HK-2 (cell line): ENCODE measurements at regions not wholly inside any gene's neighbourhood (a gene's known extent, or its start where the extent isn't known, plus 50 kb on each side); places are given as distances from the start of the nearest gene placed in this dataset.

Source experiments
- DNase-seq: peaks from one replicate; pipeline ENCODE4 v3.0.0-alpha.2; 2018; ENCODE audit not compliant: unreplicated experiment

DNA sequence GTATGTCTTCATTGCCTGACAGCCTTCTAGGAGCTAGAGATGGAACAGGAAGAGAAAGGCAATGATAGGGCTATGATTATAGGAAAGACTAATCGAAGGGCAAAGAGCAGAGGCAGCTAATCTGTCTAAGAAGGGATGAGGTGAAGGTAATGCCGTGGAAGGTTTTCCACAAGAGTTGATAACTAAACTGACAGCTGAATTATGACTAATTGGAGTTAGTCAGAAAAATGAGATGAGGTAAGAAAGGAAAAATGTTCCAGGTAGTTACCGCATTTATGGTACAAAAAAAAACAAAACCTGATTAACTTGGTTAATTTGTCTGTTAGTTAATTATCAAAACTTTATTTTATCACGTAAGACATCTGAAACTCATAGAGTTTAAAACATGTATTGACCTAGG, 260.3 kb downstream of the SLITRK6 start:
- no peak for DNase-seq

DNA sequence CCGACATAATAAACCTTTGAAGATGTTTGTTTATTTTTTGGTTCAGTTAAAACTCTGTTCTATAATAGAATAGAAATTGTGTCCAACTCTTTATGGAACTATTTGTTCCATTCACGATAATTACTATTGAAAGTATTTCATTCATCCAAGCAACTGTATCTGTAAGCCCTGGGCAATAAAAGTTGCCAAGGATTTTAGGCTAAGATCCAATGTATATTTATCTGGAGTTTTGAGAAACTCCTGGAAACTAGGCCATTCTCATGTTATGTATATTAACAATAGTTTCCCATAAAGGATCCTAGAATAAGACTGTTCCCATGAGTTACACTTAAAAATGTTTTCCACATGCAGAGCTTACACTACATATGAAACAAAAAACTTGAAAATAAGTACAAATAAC, 261.6 kb downstream of the SLITRK6 start:
- no peak for DNase-seq

DNA sequence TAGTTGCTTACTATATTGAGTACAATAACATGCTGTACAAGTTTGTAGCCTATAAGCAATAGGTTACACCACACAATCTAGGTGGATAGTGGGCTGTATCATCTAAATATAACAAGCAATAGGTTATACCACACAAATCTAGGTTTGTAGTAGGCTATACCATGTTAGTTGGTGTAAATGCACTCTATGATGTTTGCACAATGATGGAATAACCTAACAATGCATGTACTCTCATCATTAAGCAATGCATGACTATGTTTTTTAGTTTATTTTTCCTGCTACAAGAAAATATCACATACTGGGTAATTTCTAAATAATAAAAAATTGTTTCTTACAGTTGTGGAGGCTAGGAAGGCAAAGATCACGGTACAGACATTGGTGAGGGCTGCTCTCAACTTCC, 262.5 kb downstream of the SLITRK6 start:
- no peak for DNase-seq

DNA sequence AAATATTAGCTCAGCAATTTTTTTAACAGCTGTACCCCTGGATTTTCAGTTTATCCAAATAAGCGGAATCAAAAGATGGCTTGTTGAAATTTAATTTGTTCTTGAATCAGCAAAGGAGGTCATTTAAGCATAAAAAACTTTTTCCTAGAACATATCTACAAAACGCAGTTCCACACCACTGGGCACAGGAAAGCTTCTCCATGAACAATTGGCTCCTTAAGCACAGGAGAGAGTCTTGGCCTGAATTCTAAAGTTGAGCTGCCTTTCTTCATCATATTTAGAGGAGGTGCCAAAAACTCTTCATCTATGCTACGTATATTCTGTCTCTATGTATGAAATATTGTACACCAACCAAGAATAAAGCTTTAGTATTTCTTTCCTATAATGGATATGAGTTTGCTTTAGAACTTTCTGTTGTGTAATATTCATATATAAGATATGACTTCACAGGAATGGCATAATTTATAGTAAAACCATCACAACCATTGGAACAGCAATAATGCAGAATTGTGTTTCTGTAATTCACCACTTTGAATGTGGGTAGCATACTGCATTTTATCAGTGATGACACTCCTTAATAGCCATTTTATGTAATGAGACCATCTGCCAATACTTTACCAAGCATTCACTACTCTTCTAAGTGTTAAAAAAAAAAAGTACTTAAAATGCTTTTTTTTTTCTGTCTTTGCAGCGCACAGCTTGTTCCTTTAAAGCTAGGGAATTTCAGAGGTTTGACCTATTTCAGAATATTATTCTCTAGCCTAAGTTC, 263.7 kb downstream of the SLITRK6 start:
- DNase-seq = no peak

DNA sequence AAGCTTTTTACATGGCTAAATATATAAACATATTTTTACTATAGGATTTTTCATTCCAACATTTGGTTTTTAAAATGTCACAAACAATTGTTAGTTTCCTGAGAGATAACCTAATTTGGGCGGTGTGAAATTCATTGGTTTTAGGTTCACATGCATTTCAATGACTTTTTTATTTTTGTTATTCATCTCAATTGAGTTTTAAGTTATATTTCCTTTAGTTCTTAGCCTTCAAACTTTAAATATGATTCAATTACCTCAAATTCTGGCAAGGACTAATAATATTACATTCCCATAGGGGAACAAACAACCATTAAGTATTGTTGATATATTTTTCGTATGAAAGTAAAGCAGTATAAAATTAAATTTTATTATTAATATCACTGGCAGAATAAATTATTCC, 265.3 kb downstream of the SLITRK6 start:
- DNase-seq = no peak

DNA sequence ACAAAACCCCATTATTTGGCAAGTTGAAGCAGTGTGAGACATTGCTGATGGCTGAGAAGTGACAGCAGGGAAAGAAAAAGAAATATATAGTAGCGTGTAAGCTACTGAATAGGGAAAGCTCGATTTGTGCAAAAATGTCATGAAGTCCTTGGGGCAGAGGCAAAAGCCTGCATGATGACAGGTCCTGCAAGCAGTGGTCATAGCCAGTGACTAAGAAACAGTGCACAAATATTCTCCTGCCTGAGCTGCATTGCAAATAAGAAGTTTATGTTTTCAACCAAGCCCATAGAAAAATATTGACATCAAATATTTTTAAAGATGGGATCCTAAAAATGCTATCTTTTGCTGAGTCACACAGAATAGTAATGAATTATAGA, 270.0 kb downstream of the SLITRK6 start:
- no peak for DNase-seq

DNA sequence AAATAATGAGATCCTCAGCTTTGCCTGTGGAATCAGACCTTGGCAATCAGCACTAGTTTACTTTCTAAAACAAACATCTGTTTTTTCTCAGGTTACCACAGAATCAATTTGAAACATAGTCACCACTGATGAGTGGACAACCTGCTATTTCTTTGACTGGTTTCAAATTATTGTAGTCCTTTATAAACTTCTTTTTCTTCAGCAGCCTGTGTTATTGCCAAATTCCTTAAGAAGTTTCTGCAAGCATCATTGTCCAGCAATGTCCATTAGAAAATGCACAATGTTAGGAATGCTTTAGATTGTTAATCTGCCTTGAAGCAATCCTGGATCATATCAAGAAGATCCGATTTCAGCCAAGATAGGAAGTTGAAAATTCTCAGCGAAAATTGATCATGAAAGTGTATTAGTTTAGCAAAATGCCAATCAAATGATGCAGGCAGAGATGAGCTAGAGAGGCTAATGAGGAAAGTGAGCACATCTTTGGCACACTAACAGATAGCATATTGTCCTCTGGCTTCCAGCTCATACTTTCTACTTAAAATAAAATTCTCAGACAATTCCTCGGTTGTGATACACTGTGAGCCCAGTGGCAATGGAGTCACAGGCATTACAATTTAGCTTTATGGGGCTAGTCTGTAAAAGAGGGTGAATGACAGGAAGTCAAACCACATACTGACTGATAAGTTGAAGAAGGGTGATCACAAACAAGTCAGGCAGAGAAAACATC, 270.6 kb downstream of the SLITRK6 start:
- DNase-seq = no peak

DNA sequence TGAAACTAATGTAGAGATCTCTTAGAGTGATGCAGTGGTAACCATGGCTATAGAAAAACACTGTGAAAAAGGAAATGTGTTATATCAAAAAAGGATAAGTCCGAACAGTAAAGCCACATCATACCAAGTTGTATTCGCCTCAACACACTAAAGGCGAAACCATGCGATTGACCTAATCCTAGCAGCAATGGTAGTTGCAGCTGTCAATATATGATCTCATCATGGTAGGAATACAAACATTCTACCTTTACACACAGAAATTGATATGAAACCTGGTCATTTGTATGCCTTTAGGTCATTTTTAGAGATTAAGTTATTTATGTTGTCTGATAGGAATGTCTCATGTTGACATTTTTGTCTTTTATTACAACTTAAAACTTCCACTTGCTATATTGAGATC, 271.9 kb downstream of the SLITRK6 start:
- no peak for DNase-seq

DNA sequence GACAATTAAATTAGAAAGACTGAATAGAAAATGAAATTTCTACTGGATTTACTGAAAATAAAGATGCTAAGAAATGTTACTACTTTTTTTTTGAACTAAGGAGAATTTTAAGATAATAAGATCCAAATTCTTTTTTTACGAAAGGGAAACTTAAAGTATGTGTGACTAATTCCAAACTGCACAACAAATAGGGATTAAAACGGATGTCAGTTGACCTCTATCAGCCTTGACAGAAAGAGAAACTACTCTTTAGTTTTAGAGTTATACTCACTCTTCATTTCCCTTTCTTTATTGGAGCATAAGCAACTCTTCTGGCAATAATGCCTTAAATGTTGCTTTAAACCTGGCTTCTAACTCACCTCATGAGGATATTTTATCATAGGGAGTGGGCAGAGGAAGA, 273.8 kb downstream of the SLITRK6 start:
- DNase-seq = no peak

DNA sequence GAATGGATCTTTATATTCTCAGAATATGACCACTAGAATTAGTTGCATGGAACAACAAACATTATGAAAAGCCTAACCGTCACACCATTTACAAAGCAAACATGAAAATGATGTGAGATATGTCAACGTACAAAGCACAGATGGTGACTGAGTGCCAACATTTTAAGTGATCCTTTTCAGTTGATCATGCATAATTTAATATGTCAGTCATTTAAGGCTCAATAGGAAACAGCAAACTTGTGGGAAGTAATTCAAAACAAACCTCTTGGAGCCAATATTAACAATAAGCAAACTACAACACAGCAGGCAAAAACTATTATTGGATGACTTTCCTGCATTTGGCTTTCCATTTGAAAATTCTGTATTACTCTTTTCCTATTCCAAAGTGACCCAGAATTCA, 277.6 kb downstream of the SLITRK6 start:
- DNase-seq = no peak

DNA sequence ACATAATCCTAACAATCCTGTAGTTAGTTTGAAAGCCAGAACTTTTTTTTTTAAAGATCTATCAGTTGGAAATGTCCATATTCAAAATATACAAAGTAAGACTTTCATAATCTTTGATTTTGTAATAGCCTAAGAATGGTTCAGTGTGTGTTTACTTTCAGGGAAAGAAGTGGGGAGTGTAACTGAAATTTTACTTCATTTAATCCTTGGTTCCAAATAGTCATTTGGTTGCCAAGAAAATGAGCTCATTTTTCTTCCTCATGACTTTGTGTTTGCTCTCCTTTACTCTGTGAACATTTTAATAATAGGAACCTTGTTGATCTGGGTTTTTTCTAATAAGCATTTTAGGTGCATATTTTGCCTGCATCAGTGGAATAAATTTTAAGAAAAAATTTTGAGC, 278.8 kb downstream of the SLITRK6 start:
- DNase-seq = no peak

DNA sequence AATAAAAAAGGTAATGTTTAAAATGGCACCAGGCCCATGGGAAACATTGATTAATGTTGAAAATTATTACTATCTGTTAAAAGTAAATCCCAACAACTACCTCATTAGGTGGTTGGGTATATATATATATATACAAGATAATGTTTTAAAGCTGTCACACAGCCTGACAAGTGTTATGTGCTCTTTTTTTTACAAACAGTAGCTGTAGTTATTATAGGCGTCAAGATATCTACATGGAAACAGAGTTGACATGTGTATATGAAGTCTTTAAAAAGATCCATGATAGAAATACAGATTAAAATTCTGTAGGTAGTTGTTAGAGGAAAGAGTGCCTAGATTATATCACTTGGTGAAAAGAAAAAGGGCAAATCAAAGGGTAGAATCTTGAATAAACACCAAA, 279.9 kb downstream of the SLITRK6 start:
- DNase-seq = no peak

DNA sequence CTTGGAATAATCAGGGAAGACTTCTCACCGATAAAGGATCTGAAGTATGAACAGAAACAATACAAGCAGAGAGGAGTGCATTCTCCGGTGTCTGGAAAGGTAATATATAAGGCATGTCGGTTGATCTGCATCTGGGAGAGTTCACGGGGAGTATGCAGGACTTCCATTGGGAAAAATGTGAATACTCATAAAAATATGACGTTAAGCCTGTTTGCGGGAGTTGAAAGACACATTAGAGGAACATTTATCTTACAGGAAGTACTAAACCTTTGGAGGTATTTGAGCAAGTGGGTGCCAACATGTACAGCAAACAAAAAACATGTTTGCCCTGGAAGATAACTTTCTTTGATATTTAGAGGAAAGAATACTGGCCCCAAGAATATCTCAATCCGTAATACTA, 286.8 kb downstream of the SLITRK6 start:
- DNase-seq = no peak

DNA sequence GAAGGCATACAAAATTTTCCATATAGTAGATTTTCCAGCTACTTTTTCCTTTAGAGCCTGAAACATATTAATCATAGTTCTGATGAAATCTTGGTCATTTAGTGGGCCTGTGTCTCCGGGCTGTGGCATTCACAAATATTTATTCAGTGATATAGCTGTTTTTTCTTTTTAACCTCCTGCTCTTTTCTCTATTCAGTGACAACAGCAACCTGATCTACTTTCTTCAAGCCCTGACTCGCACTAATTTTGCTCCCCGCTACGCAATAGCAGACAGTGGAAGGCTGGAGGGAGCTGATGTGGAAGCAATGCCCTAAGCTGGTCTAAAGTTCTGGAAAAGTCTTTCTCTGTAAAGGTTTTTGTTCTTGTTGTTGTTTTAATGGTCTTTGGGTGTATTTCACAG, 289.7 kb downstream of the SLITRK6 start:
- DNase-seq = no peak

DNA sequence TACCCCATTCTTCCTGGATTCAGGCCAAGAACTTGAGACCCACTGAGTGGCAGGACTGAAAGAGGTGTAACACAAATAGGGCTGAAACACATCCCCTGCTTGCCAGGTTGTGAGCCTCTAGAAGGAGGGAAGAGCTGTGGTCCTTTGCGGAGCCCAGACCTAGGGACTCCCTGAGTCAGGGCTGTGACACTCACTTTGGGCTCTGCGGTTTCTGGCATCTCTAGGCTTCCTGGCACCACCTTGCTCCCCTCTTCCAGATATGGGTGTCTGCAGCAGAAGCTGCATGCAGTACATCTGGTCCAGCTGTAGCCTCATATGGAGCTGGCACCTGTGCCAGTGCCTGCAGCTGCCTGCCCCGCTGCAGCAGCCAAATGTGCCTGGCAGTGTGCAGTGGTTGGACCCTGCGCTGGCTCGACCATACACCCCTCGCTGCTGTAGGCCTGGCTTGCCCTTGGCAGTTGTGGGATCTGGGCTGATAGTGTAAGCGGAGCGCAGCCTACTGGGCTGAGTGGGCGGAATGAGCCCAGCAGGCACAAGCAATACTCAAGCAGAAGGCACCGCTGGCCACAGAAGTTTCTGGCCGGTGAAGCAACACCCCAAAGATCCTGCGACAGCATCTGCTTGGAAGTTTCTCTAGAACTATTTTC, 290.4 kb downstream of the SLITRK6 start:
- no peak for DNase-seq

DNA sequence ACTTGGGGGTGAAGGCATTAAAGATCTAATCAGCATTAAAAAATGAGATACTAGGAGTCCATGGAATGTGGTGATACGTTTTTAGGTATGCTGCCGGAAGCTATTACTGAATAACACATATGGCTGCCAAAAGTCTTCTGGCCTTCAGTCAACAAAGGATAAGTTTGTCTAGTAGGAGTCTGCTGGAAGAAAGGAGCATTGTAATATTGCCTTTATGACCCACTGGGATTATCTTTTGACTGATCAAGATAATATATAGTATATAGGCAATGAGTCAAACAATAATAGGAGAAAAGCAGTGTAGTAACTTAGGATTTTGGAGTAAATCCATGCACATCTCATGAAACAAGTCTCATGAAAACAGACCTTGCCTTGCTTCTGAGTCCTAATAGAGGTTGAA, 295.4 kb downstream of the SLITRK6 start:
- no peak for DNase-seq

DNA sequence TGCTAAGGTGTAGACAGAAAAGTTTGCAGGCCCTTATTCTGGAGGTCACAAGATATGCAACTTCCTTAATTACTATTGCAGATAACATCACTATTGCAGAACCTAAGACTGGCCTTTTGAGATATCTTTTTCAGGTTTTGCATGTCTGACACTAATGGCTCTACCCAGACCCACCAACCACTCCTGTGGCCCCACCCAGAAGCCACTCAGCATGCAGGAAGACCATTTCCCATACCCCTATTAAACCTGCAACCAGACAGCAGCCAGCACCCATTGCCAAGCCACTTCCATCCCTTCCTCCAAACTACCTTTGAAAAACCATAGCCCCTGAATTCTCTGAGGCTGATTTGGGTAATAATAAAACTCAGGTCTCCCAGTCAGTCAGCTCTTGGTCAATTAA, 297.6 kb downstream of the SLITRK6 start:
- DNase-seq = no peak

DNA sequence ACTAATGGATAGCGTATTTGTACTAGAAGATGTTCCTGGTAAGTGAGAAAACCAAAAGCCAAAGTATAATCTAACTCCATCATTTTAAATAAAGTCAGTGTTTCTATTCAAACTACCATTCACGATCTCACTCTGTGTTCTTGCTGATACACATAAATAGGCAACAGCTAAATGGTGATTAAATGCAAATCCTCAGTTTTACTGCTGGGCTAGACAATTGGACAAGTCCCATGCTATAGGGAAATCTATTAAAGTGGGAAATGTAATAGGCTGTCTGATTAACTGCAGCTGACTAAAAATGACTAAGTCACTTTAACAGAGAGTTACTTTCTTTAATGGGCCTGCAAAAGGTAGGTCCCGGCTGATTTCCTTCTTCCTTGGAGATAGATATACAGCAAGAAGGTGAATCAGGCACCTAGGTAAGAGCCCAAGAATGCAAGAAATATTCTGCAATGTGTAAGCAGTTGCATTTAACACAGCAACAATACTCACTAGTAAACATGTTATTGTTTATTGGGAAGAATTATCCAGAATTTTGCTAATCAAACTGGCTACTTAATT, 298.4 kb downstream of the SLITRK6 start:
- no peak for DNase-seq

DNA sequence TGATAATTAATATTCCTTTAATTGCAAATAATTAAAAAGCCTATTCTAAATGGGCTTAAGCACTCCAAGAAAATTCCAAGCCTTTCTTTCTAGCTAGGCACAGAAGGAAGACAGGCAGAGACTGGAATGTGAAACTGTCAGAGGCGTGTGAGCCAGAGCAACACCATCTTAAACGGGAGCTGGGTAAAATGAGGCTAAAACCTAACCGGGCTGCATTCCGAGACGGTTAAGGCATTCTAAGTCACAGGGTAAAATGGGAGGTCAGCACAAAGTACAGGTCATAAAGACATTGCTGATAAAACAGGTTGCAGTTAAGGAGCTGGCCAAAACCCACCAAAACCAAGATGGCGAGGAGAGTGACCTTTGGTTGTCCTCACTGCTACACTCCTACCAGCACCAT, 300.4 kb downstream of the SLITRK6 start:
- DNase-seq = no peak

DNA sequence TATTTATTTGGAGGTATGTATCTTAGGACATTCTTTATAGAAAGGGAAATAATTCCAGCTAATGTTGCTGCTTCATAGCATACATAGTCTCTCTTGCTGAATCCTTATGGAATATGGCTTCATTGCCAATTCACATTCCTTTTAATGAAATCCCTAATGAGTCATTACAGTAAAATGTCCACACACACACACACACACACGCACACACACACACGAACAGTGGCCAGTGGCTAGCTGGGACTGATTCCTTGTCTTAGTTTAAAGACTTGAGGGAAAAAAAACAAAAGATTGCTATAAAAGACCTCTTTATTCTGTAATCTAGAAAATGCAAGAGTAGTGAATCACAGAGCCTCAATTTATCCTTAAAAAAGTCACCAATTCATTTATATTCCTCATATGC, 301.6 kb downstream of the SLITRK6 start:
- DNase-seq = peak; percentile 59

DNA sequence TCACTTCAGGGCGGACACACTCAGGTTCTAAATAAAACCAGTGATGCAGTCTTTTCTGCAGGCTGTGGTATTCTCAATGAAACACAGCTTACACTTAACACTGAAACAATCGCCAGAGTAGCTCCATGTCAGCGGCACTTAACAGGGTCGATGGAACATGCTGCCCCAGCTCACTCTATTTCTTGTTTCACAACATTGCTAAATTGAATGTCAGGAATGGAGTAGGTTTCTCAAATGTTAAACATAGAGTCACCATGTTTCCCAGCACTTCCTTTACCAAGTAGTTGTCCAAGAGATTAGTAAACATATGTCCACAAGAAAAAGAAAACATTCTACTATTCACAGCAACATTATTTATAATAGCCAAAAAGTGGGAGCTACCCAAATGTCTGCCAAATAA, 306.9 kb downstream of the SLITRK6 start:
- no peak for DNase-seq

DNA sequence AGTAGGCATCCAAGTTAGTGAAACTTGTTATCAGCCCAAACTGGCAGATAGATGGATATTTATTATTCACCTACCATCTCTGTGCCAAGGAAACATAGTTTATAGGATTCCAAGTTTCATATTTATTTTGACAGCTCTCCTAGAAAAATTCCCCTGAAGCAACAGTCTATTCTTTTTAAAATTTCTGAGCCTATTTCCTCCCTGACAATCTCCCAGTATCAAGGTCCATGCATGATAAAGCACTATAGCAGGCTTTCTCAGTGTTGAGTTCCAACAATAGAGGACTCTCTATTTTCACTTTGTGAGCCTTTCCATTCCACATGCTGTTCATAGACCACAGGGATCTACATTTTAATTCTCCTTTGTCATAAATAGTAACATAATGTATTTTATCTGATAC, 312.6 kb downstream of the SLITRK6 start:
- DNase-seq = no peak

DNA sequence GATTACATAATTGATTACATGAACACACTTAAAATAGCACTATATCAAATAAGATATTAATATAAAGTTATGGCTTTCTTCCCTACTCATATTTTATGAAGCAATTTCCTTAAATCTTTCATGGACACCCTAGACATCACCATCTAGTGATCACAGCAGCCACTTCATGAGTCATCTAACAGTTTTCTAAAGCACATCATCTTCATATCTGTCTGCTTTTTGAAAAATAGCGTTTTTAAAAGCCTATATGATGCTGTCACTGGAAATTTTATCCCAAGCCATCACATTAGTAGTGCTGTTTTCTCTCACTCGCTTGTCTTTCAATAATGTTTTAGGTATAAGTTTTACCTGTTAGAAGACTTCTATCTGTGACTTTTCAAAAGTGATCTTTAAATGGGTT, 326.1 kb downstream of the SLITRK6 start:
- DNase-seq = no peak
